VCaP (cell line): ENCODE measurements at regions not wholly inside any gene's neighbourhood (a gene's known extent, or its start where the extent isn't known, plus 50 kb on each side); places are given as distances from the start of the nearest gene placed in this dataset.

Experiments used
- H3K27ac ChIP-seq: fragments of 450-650 bp; 2 replicates; pipeline ENCODE4 v1.5.1; 2017
- TF ChIP-seq, protein P1 (sequence below): fragments of 450-650 bp; conservative IDR thresholded peaks from 2 replicates; pipeline ENCODE4 v1.5.1; 2017; ENCODE audit warnings: mild to moderate bottlenecking, moderate library complexity

DNA sequence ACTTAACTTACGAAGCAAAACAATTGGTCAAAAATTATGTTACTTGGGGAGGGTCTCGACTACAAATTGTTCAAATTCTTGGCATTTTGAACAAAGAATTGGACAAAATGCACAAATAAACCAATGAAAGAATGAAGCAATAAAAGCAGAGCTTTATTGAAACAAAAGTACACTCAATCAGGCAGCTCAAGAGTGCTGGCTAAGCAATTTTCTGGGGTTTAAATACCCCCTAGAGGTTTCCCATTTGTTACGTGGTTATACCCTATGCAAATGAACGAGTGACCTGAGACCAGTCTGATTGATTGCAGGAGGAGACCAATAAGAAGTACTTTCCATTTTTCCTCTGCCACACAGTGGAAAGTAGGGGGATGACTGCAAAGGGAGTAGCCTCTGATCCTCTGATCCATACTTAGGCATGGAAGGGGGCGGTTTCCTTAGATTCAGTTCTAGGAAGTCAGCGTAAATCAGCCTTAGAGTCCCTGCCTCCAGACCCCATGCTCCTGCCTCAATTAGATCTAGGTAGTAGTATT is 228.6 kb downstream of the EFNB2 start:
- TF ChIP-seq, protein P1, sequence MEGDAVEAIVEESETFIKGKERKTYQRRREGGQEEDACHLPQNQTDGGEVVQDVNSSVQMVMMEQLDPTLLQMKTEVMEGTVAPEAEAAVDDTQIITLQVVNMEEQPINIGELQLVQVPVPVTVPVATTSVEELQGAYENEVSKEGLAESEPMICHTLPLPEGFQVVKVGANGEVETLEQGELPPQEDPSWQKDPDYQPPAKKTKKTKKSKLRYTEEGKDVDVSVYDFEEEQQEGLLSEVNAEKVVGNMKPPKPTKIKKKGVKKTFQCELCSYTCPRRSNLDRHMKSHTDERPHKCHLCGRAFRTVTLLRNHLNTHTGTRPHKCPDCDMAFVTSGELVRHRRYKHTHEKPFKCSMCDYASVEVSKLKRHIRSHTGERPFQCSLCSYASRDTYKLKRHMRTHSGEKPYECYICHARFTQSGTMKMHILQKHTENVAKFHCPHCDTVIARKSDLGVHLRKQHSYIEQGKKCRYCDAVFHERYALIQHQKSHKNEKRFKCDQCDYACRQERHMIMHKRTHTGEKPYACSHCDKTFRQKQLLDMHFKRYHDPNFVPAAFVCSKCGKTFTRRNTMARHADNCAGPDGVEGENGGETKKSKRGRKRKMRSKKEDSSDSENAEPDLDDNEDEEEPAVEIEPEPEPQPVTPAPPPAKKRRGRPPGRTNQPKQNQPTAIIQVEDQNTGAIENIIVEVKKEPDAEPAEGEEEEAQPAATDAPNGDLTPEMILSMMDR = no peak
- H3K27ac ChIP-seq = no peak overlapping the region

DNA sequence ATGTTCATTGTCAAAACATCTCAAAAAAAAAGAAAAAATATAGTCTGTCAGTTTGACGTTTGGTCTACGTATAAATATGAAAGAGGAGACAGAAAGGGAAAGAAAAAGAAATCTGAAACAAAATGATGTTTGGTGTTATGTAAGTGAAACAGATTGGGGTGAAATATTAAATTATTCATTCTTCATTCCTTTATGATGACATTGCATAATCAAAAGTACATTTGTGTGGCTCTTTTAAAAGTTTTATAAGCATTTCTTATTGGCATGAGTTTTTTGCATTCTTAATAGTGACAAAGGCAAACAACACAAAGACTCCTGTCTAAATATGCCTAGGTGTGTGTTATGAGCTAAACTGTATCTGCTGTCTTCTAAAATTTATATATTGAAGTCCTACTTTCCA is 232.6 kb downstream of the EFNB2 start:
- no peak overlapping the region for H3K27ac ChIP-seq
- TF ChIP-seq, protein P1 = no peak

DNA sequence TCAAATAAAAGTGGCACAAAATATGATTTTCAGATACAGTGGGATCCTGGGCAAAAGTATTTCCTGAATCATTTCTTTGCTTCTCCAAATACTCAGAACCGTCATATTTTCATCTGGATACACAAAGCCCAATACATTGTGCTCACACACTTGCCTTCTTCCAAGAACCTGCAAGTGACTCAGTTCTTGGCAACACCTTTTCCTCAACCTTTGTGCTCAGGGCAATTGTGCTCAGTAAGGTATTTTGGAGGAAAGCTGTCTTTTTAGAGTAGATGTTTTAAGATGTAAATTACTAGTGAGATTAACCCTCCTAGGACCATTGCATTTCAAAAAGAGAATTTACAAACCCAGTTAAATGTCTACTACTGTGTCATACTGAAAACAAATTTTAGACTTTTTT is 233.5 kb downstream of the EFNB2 start:
- TF ChIP-seq, protein P1 = no peak

DNA sequence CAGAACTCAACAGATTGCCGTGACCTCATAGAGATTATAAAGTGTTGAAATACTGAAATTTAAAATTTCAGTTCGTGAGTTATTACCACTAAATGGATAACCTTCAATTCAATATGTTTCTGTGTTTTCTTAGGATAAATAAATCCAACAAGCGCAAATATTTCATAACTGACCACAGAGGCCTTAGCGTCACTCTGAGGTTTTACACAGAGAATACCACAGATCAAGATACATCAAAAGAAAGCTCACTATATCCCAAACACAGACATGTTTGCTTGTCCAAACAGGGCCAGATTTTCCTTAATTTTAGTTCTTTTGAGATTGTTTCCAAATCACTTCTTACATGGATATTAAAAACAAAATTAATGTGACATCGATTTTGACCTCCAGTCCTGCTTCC is 235.8 kb downstream of the EFNB2 start:
- TF ChIP-seq, protein P1 = no peak
- no peak overlapping the region for H3K27ac ChIP-seq

More for the DNA sequence above, 233.5 kb downstream of the EFNB2 start:
- H3K27ac ChIP-seq = no peak overlapping the region

DNA sequence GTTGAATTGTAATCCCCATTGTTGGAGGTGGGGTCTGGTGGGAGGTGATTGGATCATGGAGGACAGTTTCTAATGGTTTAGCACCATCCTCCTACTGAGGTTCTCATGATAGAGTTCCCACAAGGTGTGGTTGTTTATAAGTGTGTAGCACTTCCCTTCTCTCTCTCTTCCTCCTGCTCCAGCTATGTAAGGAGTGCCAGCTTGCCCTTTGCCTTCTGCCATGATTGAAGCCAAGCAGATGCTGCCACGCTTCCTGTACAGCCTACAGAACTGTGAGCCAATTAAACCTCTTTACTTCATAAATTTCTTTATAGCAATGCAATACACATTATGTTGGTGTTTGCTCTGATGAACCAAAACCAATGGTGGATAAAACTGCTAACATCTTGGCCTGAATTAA is 238.2 kb downstream of the EFNB2 start:
- peak overlapping the region; percentile 7; the same call in 1 of the 2 replicates for H3K27ac ChIP-seq
- TF ChIP-seq, protein P1 = no peak

DNA sequence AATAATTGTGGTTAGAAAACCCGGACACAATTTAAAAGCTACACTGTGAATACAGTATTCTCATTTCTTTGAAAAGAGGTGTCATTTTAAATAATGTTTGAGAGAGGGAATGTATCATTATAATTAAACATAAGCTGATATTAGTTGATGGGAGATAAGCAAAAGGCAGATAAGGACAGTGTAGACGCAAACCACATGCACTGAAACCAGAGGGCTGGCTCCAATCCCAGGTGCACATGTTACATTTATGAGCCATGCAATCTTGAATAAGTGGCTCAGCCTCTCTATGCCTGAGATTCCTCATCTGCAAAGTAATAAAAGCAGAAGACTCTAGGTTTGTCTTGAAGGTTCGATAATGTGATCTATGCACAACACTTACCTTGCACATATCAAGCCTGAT is 238.7 kb downstream of the EFNB2 start:
- peak overlapping the region; percentile 7; the same call in 1 of the 2 replicates for H3K27ac ChIP-seq
- TF ChIP-seq, protein P1 = no peak

DNA sequence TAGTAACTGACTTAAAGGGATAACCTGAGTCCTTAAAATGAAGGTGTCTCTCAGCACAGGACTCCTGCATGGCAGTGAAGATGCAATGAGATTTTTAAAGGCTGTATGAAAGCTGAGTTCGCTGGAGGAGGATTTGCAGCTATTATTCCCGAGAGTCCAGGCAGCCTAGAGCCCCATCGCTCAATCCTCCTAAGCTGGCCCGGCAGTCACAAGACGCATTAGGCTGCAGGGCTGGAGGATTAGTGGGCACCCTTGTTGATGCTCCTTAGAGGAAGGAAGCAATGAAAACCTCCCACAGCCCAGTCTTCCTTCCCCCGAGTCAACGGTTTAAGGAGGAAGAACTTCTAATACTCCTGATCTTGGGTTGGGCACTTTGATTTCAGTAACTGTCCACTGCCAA is 239.5 kb downstream of the EFNB2 start:
- no peak overlapping the region; the same call in 1 of the 2 replicates for H3K27ac ChIP-seq
- TF ChIP-seq, protein P1 = no peak
